ENCODE measurements at regions not wholly inside any gene's neighbourhood (a gene's known extent, or its start where the extent isn't known, plus 50 kb on each side); places are given as distances from the start of the nearest gene placed in this dataset.

DNA sequence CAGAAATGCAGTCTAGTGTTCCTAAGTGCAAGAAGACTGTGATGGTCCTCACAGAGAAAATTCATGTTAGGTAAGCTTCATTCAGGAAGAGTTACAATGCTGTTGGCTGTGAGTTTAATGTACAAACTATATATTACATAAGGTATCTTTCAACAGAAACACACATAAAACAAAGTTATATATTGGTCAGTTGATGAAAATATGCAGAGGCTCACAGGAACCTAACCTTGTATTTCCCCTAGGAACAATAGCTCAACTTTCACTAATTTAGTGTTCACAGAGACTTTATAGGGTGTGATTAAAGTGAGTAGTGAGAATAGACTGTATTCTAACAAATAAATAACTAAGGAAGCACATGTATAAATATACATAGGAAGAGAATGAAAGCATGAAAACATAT lies 676.9 kb upstream of the ADGRL4 start:
- Histone ChIP-seq H4K20me1 (ENCODE audit: insufficient read depth) (no peaks in the 10 kb centered on the region), H2AFZ (ENCODE audit: low read depth, low read length) (no peak overlapping the region), H3K9me2 (ENCODE audit: insufficient read depth, low read length) (no peaks in the 10 kb centered on the region), H3K27ac (ENCODE audit: low read length) (no peak overlapping the region), H3K27me3 (ENCODE audit: insufficient read depth, low read depth, low read length) (no peaks in the 10 kb centered on the region), H3F3A (ENCODE audit: insufficient read depth, low read length, poor library complexity, severe bottlenecking) (no peaks in the 10 kb centered on the region), H3K9me3 (ENCODE audit: low read length) (no peaks in the 10 kb centered on the region), H3K79me2 (replicated peaks; ENCODE audit: insufficient read depth, low read length) (no peaks in the 10 kb centered on the region), H3K4me3 (ENCODE audit: low read length) (no peak overlapping the region), H3K36me3 (ENCODE audit: insufficient read depth, low read length) (no peaks in the 10 kb centered on the region), H3K4me2 (ENCODE audit: low read length) (no peak overlapping the region), H3K9ac (ENCODE audit: low read length) (no peak overlapping the region)
- no peak for TF ChIP-seq RAD21 (conservative IDR thresholded peaks at IDR 0.05)
- TF ChIP-seq, protein P1, sequence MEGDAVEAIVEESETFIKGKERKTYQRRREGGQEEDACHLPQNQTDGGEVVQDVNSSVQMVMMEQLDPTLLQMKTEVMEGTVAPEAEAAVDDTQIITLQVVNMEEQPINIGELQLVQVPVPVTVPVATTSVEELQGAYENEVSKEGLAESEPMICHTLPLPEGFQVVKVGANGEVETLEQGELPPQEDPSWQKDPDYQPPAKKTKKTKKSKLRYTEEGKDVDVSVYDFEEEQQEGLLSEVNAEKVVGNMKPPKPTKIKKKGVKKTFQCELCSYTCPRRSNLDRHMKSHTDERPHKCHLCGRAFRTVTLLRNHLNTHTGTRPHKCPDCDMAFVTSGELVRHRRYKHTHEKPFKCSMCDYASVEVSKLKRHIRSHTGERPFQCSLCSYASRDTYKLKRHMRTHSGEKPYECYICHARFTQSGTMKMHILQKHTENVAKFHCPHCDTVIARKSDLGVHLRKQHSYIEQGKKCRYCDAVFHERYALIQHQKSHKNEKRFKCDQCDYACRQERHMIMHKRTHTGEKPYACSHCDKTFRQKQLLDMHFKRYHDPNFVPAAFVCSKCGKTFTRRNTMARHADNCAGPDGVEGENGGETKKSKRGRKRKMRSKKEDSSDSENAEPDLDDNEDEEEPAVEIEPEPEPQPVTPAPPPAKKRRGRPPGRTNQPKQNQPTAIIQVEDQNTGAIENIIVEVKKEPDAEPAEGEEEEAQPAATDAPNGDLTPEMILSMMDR (IDR thresholded peaks at IDR 0.05; ENCODE audit: poor library complexity, severe bottlenecking): no peak

DNA sequence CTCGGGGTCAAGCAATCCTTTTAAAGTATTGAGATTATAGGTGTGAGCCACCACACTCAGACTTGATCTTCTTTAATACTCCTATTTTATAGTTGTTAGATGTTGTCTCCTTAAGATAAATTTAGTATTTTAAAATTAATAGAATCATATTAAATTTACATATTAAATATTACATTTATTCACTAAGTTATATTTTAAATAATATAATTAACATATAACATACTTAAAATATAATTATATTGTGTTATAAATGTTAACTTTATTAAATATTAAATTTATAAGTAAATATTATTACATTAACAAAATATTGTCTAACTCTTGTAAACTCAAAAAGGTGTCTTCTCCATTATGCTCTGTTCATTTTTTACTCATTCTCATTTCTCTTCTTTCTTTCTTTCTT lies 675.9 kb upstream of the ADGRL4 start:
- H3K4me3 ChIP-seq (ENCODE audit: low read length): no peak overlapping the region
- H3K4me2 ChIP-seq (ENCODE audit: low read length): no peak overlapping the region
- H3F3A ChIP-seq (ENCODE audit: insufficient read depth, low read length, poor library complexity, severe bottlenecking): no peaks in the 10 kb centered on the region
- no peaks in the 10 kb centered on the region for H3K79me2 ChIP-seq (replicated peaks; ENCODE audit: insufficient read depth, low read length)
- no peaks in the 10 kb centered on the region for H3K9me3 ChIP-seq (ENCODE audit: low read length)
- H3K27me3 ChIP-seq (ENCODE audit: insufficient read depth, low read depth, low read length): no peaks in the 10 kb centered on the region
- no peak overlapping the region for H2AFZ ChIP-seq (ENCODE audit: low read depth, low read length)
- no peak overlapping the region for H3K9ac ChIP-seq (ENCODE audit: low read length)
- no peaks in the 10 kb centered on the region for H4K20me1 ChIP-seq (ENCODE audit: insufficient read depth)
- TF ChIP-seq EZH2 (IDR thresholded peaks at IDR 0.05; ENCODE audit: borderline replicate concordance, insufficient read depth, low read length, poor library complexity, severe bottlenecking) (no peak), MXI1 (conservative IDR thresholded peaks at IDR 0.05; ENCODE audit: poor library complexity, severe bottlenecking) (no peak), TAF1 (IDR thresholded peaks at IDR 0.05; ENCODE audit: low read depth) (no peak)
- TF ChIP-seq, protein P1 (IDR thresholded peaks at IDR 0.05; ENCODE audit: poor library complexity, severe bottlenecking): no peak
- TF ChIP-seq, protein P2, sequence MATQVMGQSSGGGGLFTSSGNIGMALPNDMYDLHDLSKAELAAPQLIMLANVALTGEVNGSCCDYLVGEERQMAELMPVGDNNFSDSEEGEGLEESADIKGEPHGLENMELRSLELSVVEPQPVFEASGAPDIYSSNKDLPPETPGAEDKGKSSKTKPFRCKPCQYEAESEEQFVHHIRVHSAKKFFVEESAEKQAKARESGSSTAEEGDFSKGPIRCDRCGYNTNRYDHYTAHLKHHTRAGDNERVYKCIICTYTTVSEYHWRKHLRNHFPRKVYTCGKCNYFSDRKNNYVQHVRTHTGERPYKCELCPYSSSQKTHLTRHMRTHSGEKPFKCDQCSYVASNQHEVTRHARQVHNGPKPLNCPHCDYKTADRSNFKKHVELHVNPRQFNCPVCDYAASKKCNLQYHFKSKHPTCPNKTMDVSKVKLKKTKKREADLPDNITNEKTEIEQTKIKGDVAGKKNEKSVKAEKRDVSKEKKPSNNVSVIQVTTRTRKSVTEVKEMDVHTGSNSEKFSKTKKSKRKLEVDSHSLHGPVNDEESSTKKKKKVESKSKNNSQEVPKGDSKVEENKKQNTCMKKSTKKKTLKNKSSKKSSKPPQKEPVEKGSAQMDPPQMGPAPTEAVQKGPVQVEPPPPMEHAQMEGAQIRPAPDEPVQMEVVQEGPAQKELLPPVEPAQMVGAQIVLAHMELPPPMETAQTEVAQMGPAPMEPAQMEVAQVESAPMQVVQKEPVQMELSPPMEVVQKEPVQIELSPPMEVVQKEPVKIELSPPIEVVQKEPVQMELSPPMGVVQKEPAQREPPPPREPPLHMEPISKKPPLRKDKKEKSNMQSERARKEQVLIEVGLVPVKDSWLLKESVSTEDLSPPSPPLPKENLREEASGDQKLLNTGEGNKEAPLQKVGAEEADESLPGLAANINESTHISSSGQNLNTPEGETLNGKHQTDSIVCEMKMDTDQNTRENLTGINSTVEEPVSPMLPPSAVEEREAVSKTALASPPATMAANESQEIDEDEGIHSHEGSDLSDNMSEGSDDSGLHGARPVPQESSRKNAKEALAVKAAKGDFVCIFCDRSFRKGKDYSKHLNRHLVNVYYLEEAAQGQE (IDR thresholded peaks at IDR 0.05; ENCODE audit: borderline replicate concordance): no peak
- no peak overlapping the region for H3K27ac ChIP-seq (ENCODE audit: low read length)
- H3K9me2 ChIP-seq (ENCODE audit: insufficient read depth, low read length): no peaks in the 10 kb centered on the region
- no peaks in the 10 kb centered on the region for H3K36me3 ChIP-seq (ENCODE audit: insufficient read depth, low read length)

DNA sequence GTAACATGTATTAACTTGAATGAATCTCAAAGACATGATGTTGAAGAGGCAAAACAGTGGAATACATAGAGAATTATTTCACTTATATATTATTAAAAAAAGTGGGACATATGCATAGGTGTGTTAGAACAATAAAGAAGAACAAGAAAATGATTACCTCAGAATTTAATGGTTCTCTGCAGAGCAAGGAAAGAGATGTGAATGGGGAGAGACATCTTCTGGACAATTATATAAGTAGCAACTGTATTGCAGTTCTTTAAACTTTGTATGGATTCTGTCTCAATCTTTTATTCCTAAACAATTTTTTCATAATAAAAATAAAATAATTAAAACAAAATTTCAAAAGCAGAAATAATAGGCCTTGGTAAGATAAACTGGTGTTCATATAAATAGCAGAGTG lies 674.9 kb upstream of the ADGRL4 start:
- no peak overlapping the region for H2AFZ ChIP-seq (ENCODE audit: low read depth, low read length)
- no peak overlapping the region for H3K27ac ChIP-seq (ENCODE audit: low read length)
- H4K20me1 ChIP-seq (ENCODE audit: insufficient read depth): no peaks in the 10 kb centered on the region
- H3K4me3 ChIP-seq (ENCODE audit: low read length): no peak overlapping the region
- H3K79me2 ChIP-seq (replicated peaks; ENCODE audit: insufficient read depth, low read length): no peaks in the 10 kb centered on the region
- H3K9me2 ChIP-seq (ENCODE audit: insufficient read depth, low read length): no peaks in the 10 kb centered on the region
- H3K9ac ChIP-seq (ENCODE audit: low read length): no peak overlapping the region
- no peaks in the 10 kb centered on the region for H3K27me3 ChIP-seq (ENCODE audit: insufficient read depth, low read depth, low read length)
- H3K4me2 ChIP-seq (ENCODE audit: low read length): no peak overlapping the region
- H3K9me3 ChIP-seq (ENCODE audit: low read length): no peaks in the 10 kb centered on the region
- no peaks in the 10 kb centered on the region for H3F3A ChIP-seq (ENCODE audit: insufficient read depth, low read length, poor library complexity, severe bottlenecking)
- H3K36me3 ChIP-seq (ENCODE audit: insufficient read depth, low read length): no peaks in the 10 kb centered on the region
- TF ChIP-seq, protein P1 (IDR thresholded peaks at IDR 0.05; ENCODE audit: poor library complexity, severe bottlenecking): no peak
- no peak for TF ChIP-seq EZH2 (IDR thresholded peaks at IDR 0.05; ENCODE audit: borderline replicate concordance, insufficient read depth, low read length, poor library complexity, severe bottlenecking)
- TF ChIP-seq RAD21 (conservative IDR thresholded peaks at IDR 0.05): no peak
- TF ChIP-seq SMC3 (conservative IDR thresholded peaks at IDR 0.05; ENCODE audit: poor library complexity): no peak
- TF ChIP-seq TAF1 (IDR thresholded peaks at IDR 0.05; ENCODE audit: low read depth): no peak
- TF ChIP-seq POLR2AphosphoS5 (IDR thresholded peaks at IDR 0.05): no peak
- TF ChIP-seq, protein P2 (IDR thresholded peaks at IDR 0.05; ENCODE audit: borderline replicate concordance): no peak

All from neural cell (in vitro differentiated cells).